ENCODE measurements at regions not wholly inside any gene's neighbourhood (a gene's known extent, or its start where the extent isn't known, plus 50 kb on each side); places are given as distances from the start of the nearest gene placed in this dataset.

DNA sequence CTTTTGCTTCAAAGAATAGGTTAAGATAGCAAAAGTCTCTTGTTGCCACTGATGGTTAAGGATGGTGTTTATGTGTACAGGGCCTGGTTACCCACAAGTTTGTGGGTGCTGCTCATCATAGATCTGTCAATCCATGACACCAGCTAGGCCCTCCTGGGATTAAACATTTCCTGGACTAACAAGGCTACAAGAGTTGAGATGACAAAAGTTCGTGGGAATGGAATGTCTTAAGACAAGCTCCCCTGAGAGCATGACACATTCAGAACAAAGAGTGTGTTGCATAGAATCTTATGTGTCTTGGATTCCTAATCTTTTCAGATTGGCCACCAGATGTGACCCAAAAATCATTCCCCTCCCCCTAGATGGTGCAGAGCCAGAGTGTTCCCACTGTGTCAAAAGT lies 592.5 kb upstream of the USP15 start:
- no peaks in the 10 kb centered on the region; the same call in 1 of the 2 replicates for H3K9me2 ChIP-seq (replicated peaks; ENCODE audit: low read depth, low read length)
- H2AFZ ChIP-seq (ENCODE audit: low read length) = no peak overlapping the region
- H3K9ac ChIP-seq (ENCODE audit: low read depth, low read length, poor library complexity, severe bottlenecking) = no peak overlapping the region
- H3K27me3 ChIP-seq (ENCODE audit: insufficient read depth, low read length, poor library complexity, severe bottlenecking) = no peaks in the 10 kb centered on the region
- no peaks in the 10 kb centered on the region for H3K4me1 ChIP-seq (ENCODE audit: insufficient read depth, low read length, poor library complexity, severe bottlenecking)
- no peaks in the 10 kb centered on the region for H4K20me1 ChIP-seq (ENCODE audit: insufficient read depth, low read length, poor library complexity, severe bottlenecking)
- TF ChIP-seq, protein P1, sequence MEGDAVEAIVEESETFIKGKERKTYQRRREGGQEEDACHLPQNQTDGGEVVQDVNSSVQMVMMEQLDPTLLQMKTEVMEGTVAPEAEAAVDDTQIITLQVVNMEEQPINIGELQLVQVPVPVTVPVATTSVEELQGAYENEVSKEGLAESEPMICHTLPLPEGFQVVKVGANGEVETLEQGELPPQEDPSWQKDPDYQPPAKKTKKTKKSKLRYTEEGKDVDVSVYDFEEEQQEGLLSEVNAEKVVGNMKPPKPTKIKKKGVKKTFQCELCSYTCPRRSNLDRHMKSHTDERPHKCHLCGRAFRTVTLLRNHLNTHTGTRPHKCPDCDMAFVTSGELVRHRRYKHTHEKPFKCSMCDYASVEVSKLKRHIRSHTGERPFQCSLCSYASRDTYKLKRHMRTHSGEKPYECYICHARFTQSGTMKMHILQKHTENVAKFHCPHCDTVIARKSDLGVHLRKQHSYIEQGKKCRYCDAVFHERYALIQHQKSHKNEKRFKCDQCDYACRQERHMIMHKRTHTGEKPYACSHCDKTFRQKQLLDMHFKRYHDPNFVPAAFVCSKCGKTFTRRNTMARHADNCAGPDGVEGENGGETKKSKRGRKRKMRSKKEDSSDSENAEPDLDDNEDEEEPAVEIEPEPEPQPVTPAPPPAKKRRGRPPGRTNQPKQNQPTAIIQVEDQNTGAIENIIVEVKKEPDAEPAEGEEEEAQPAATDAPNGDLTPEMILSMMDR (conservative IDR thresholded peaks at IDR 0.05; ENCODE audit: low read length) = no peak
- no peak for TF ChIP-seq EZH2phosphoT487 (IDR thresholded peaks at IDR 0.05; ENCODE audit: borderline replicate concordance)
- H3F3A ChIP-seq (ENCODE audit: low read depth) = no peaks in the 10 kb centered on the region
- H3K79me2 ChIP-seq (ENCODE audit: insufficient read depth, low read length) = no peaks in the 10 kb centered on the region
- peaks cover 11% of the 10 kb centered on the region; the same call in 1 of the 2 replicates for H3K9me3 ChIP-seq (ENCODE audit: insufficient read depth, low read depth, low read length)
- no peak overlapping the region for H3K4me3 ChIP-seq (ENCODE audit: low read length, poor library complexity, severe bottlenecking)
- no peaks in the 10 kb centered on the region for H3K36me3 ChIP-seq (ENCODE audit: insufficient read depth, low read length)
- no peak overlapping the region for H3K4me2 ChIP-seq (ENCODE audit: low read depth, low read length, poor library complexity, severe bottlenecking)

DNA sequence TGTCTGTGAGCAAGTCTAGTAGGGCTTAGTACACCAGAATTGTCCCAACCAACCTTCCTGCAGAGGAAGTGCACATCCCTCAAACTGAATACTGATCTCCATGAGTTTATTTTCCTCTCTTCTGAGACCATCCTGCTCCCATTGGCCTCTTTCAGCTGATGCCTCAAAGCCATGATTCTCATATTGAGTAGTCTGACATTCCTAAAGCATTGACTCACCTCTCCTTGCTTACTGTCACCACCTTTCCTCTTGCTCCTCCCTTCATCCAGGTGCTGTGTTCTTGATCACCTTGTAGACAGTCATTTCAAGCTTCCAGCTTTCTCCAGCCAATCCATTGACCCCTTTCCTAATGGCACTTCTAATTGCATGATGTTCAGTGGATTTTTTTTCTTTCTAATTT lies 583.7 kb upstream of the USP15 start:
- TF ChIP-seq, protein P1 (conservative IDR thresholded peaks at IDR 0.05; ENCODE audit: low read length) = no peak
- no peak for TF ChIP-seq EZH2phosphoT487 (IDR thresholded peaks at IDR 0.05; ENCODE audit: borderline replicate concordance)
- H3K4me2 ChIP-seq (ENCODE audit: low read depth, low read length, poor library complexity, severe bottlenecking) = no peak overlapping the region
- H3K27me3 ChIP-seq (ENCODE audit: insufficient read depth, low read length, poor library complexity, severe bottlenecking) = no peaks in the 10 kb centered on the region

DNA sequence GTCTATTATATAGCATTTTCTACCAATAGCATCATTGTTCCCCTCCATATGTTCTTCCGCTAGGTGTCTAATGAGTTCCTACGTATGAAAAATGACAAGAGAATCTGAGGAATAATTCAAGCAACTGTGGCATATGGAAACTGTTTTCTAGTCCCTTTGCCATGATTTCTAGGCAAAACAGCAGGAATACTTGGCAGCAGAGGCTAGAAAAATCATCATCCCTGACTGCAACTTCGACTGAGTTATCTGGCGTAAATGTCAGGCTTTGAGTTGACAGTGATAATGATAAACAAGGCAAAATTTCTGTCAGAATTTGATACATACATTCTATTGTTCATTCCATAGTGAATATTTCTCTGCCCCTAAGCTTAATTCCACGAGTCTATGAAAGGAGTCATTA lies 572.8 kb upstream of the USP15 start:
- Histone ChIP-seq H3K36me3 (ENCODE audit: insufficient read depth, low read length) (no peaks in the 10 kb centered on the region), H3K9ac (ENCODE audit: low read depth, low read length, poor library complexity, severe bottlenecking) (no peak overlapping the region), H3K9me2 (replicated peaks; ENCODE audit: low read depth, low read length) (no peaks in the 10 kb centered on the region), H3K4me1 (ENCODE audit: insufficient read depth, low read length, poor library complexity, severe bottlenecking) (no peaks in the 10 kb centered on the region), H2AFZ (ENCODE audit: low read length) (no peak overlapping the region), H3F3A (ENCODE audit: low read depth) (no peaks in the 10 kb centered on the region), H4K20me1 (ENCODE audit: insufficient read depth, low read length, poor library complexity, severe bottlenecking) (no peaks in the 10 kb centered on the region), H3K4me3 (ENCODE audit: low read length, poor library complexity, severe bottlenecking) (no peak overlapping the region), H3K79me2 (ENCODE audit: insufficient read depth, low read length) (no peaks in the 10 kb centered on the region), H3K27me3 (ENCODE audit: insufficient read depth, low read length, poor library complexity, severe bottlenecking) (no peaks in the 10 kb centered on the region), H3K9me3 (ENCODE audit: insufficient read depth, low read depth, low read length) (no peaks in the 10 kb centered on the region), H3K4me2 (ENCODE audit: low read depth, low read length, poor library complexity, severe bottlenecking) (no peak overlapping the region)
- no peak for TF ChIP-seq EZH2phosphoT487 (IDR thresholded peaks at IDR 0.05; ENCODE audit: borderline replicate concordance)
- TF ChIP-seq, protein P1 (conservative IDR thresholded peaks at IDR 0.05; ENCODE audit: low read length) = no peak

More for the DNA sequence above, 583.7 kb upstream of the USP15 start:
- H3K4me3 ChIP-seq (ENCODE audit: low read length, poor library complexity, severe bottlenecking) = no peak overlapping the region
- H3K9me3 ChIP-seq (ENCODE audit: insufficient read depth, low read depth, low read length) = no peaks in the 10 kb centered on the region; the same call in 1 of the 2 replicates
- no peaks in the 10 kb centered on the region for H3F3A ChIP-seq (ENCODE audit: low read depth)
- no peaks in the 10 kb centered on the region for H3K36me3 ChIP-seq (ENCODE audit: insufficient read depth, low read length)
- no peaks in the 10 kb centered on the region for H3K79me2 ChIP-seq (ENCODE audit: insufficient read depth, low read length)
- H4K20me1 ChIP-seq (ENCODE audit: insufficient read depth, low read length, poor library complexity, severe bottlenecking) = no peaks in the 10 kb centered on the region
- H3K9me2 ChIP-seq (replicated peaks; ENCODE audit: low read depth, low read length) = no peaks in the 10 kb centered on the region
- no peaks in the 10 kb centered on the region for H3K4me1 ChIP-seq (ENCODE audit: insufficient read depth, low read length, poor library complexity, severe bottlenecking)
- no peak overlapping the region for H3K9ac ChIP-seq (ENCODE audit: low read depth, low read length, poor library complexity, severe bottlenecking)
- H2AFZ ChIP-seq (ENCODE audit: low read length) = no peak overlapping the region

Data from Loucy (cell line).